ENCODE measurements at regions not wholly inside any gene's neighbourhood (a gene's known extent, or its start where the extent isn't known, plus 50 kb on each side); places are given as distances from the start of the nearest gene placed in this dataset.
A peak's percentile ranks its signal among the peaks of the same experiment; 100 is the strongest.

- H3K56ac ChIP-seq (ENCODE audit: extremely low read depth, insufficient read depth, low read length), result no peak overlapping the region
- peaks cover 13% of the 10 kb centered on the region for H3K27me3 ChIP-seq (ENCODE audit: control insufficient read depth, insufficient read depth, low read length)
- no peak overlapping the region for H3K14ac ChIP-seq (replicated peaks; ENCODE audit: low read depth, low read length)
- H3K9me3 ChIP-seq (ENCODE audit: control insufficient read depth, insufficient read depth, low read length), result no peaks in the 10 kb centered on the region
- no peak overlapping the region for H3K4ac ChIP-seq (ENCODE audit: low read depth, low read length)
- no peak overlapping the region for H3K23ac ChIP-seq (ENCODE audit: low read depth, low read length)
- no peak overlapping the region for H4K91ac ChIP-seq (ENCODE audit: insufficient read depth, low read depth, low read length)
- no peak overlapping the region for H3K27ac ChIP-seq (ENCODE audit: insufficient read depth, low read length)
- no peak overlapping the region for H3K9ac ChIP-seq (ENCODE audit: low read depth, low read length)
- no peaks in the 10 kb centered on the region for H3K4me1 ChIP-seq (ENCODE audit: control insufficient read depth, insufficient read depth, low read length)
- no peak overlapping the region for H2BK120ac ChIP-seq (ENCODE audit: low read depth, low read length)
- DNase-seq (peak; percentile 70), ATAC-seq (ENCODE audit: low read depth) (peak; percentile 96)
- no peak overlapping the region for H4K8ac ChIP-seq (ENCODE audit: low read depth in 2 of 2, low read length in 2 of 2)
- no peak overlapping the region for H2BK15ac ChIP-seq (ENCODE audit: low read depth, low read length)
- H2BK20ac ChIP-seq (ENCODE audit: low read depth, low read length), result no peak overlapping the region
- no peak overlapping the region for H3K4me3 ChIP-seq (ENCODE audit: insufficient read depth, low read depth, low read length)
- ChIA-PET CTCF (interaction anchor here (0.7 to 2.5 kb wide), 14 partner anchors 11 to 1017 kb away, joined by 3 to 13 read pairs (median 4); no protein-coding TSS in a partner anchor), POLR2A (ENCODE audit: unreplicated experiment) (interaction anchor here (1.0 kb wide), 1 partner anchor 854 kb away, joined by 3 read pairs; no protein-coding TSS in a partner anchor)
- TF ChIP-seq, protein P1, sequence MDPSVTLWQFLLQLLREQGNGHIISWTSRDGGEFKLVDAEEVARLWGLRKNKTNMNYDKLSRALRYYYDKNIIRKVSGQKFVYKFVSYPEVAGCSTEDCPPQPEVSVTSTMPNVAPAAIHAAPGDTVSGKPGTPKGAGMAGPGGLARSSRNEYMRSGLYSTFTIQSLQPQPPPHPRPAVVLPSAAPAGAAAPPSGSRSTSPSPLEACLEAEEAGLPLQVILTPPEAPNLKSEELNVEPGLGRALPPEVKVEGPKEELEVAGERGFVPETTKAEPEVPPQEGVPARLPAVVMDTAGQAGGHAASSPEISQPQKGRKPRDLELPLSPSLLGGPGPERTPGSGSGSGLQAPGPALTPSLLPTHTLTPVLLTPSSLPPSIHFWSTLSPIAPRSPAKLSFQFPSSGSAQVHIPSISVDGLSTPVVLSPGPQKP (IDR thresholded peaks at IDR 0.05; ENCODE audit: borderline replicate concordance, low read depth, low read length), result no peak
- no peak for TF ChIP-seq RCOR1 (IDR thresholded peaks at IDR 0.05; ENCODE audit: insufficient replicate concordance, low read length)
- peak; percentile 95 for TF ChIP-seq RAD21 (IDR thresholded peaks at IDR 0.05; ENCODE audit: low read length)
- TF ChIP-seq CHD1 (IDR thresholded peaks at IDR 0.05; ENCODE audit: low read depth, low read length), result no peak; the same call in 1 of the 2 replicates
- TF ChIP-seq, protein P2, sequence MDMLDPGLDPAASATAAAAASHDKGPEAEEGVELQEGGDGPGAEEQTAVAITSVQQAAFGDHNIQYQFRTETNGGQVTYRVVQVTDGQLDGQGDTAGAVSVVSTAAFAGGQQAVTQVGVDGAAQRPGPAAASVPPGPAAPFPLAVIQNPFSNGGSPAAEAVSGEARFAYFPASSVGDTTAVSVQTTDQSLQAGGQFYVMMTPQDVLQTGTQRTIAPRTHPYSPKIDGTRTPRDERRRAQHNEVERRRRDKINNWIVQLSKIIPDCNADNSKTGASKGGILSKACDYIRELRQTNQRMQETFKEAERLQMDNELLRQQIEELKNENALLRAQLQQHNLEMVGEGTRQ (IDR thresholded peaks at IDR 0.05; ENCODE audit: low read depth, low read length), result no peak
- TF ChIP-seq SMC3 (IDR thresholded peaks at IDR 0.05; ENCODE audit: low read depth, low read length), result peak; percentile 91
- TF ChIP-seq, protein P3, sequence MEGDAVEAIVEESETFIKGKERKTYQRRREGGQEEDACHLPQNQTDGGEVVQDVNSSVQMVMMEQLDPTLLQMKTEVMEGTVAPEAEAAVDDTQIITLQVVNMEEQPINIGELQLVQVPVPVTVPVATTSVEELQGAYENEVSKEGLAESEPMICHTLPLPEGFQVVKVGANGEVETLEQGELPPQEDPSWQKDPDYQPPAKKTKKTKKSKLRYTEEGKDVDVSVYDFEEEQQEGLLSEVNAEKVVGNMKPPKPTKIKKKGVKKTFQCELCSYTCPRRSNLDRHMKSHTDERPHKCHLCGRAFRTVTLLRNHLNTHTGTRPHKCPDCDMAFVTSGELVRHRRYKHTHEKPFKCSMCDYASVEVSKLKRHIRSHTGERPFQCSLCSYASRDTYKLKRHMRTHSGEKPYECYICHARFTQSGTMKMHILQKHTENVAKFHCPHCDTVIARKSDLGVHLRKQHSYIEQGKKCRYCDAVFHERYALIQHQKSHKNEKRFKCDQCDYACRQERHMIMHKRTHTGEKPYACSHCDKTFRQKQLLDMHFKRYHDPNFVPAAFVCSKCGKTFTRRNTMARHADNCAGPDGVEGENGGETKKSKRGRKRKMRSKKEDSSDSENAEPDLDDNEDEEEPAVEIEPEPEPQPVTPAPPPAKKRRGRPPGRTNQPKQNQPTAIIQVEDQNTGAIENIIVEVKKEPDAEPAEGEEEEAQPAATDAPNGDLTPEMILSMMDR (conservative IDR thresholded peaks at IDR 0.05; ENCODE audit: low read depth, low read length), result peak; percentile 94
- TF ChIP-seq RFX5 (IDR thresholded peaks at IDR 0.05; ENCODE audit: low read depth, low read length), result no peak
- TF ChIP-seq MAFK (IDR thresholded peaks at IDR 0.05; ENCODE audit: low read depth, low read length), result no peak
- no peak for TF ChIP-seq CEBPB (IDR thresholded peaks at IDR 0.05; ENCODE audit: low read depth, low read length)
- TF ChIP-seq MAZ (IDR thresholded peaks at IDR 0.05; ENCODE audit: borderline replicate concordance, low read depth, low read length), result no peak
- TF ChIP-seq NFE2L2 (IDR thresholded peaks at IDR 0.05; ENCODE audit: low read depth, low read length), result no peak
- H2AK5ac ChIP-seq (ENCODE audit: low read depth, low read length), result no peak overlapping the region
- no peaks in the 10 kb centered on the region for H4K20me1 ChIP-seq (ENCODE audit: insufficient read depth, low read length)
- H3K18ac ChIP-seq (ENCODE audit: low read depth, low read length), result no peak overlapping the region
- H2AFZ ChIP-seq (replicated peaks; ENCODE audit: low read length, poor library complexity), result peak overlapping the region; percentile 10
- no peak overlapping the region for H2AK9ac ChIP-seq (replicated peaks; ENCODE audit: low read depth, low read length, poor library complexity)
- H2BK5ac ChIP-seq (ENCODE audit: low read depth, low read length, poor library complexity, severe bottlenecking), result no peak overlapping the region
- BruUV-seq (replicated peaks), result no TSS peak
- WGBS, 2 experiments (ENCODE audit: extremely low coverage in 2 of 2, insufficient read length in 1 of 2), result no CpG with 5 or more reads among the region's 7 CpGs
- in situ Hi-C loops (cut with MboI; ENCODE audit: low sequenced_read_pairs) (loop anchor here (5.0 kb wide), 3 partner anchors 760 to 995 kb away; no protein-coding TSS in a partner anchor), intact Hi-C loops (cut with micrococcal nuclease) (loop anchor here (1.0 to 10.0 kb wide), 7 partner anchors 523 to 1017 kb away; partner anchors contain the start of gene ZBED5), dilution Hi-C loops (cut with HindIII; ENCODE audit: low sequenced_read_pairs, unreplicated experiment) (no loop called here)
- no peaks in the 10 kb centered on the region for H3K9me1 ChIP-seq (ENCODE audit: insufficient read depth, low read length)
- H4K5ac ChIP-seq (ENCODE audit: low read depth, low read length), result no peak overlapping the region
- no peaks in the 10 kb centered on the region for H3K79me1 ChIP-seq (ENCODE audit: low read depth in 1 of 2, low read length in 2 of 2)
- no peak overlapping the region for H3K4me2 ChIP-seq (ENCODE audit: low read depth, low read length)
- no peaks in the 10 kb centered on the region for H3K36me3 ChIP-seq (ENCODE audit: control insufficient read depth, insufficient read depth, low read length)
Measured at GRCh38 chr11:11787305-11788062, 54.3 kb upstream of the USP47 start.

Measured in IMR-90 (cell line).